Transverse colon (tissue), 4 donors: ENCODE measurements at regions not wholly inside any gene's neighbourhood (a gene's known extent, or its start where the extent isn't known, plus 50 kb on each side); places are given as distances from the start of the nearest gene placed in this dataset.

Experiments used
- EP300 ChIP-seq: sonication (generic); formaldehyde crosslinking; IDR thresholded peaks from one replicate; pipeline ENCODE4 v1.6.1; 2017; ENCODE audit warnings: antibody characterized with exemption, low read depth
- POLR2AphosphoS5 ChIP-seq, 3 donors: sonication (generic); formaldehyde crosslinking; IDR thresholded peaks; one replicate each; pipeline ENCODE4 v1.6.1; 2016; ENCODE audit warnings: antibody characterized with exemption in 3 of 3
- TF ChIP-seq, protein P1 (sequence below), 5 experiments: fragments of 200-600 bp in 3 of 5; fragments of 450-650 bp in 2 of 5; sonication (generic) in 3 of 5; IDR thresholded peaks; 1 replicate in 2 of 5; 2 replicates in 3 of 5; pipeline ENCODE4 v1.5.1; 2016 to 2017; ENCODE audit warnings: antibody characterized with exemption in 5 of 5, inconsistent platforms in 3 of 5, mild to moderate bottlenecking in 2 of 5, moderate library complexity in 1 of 5

DNA sequence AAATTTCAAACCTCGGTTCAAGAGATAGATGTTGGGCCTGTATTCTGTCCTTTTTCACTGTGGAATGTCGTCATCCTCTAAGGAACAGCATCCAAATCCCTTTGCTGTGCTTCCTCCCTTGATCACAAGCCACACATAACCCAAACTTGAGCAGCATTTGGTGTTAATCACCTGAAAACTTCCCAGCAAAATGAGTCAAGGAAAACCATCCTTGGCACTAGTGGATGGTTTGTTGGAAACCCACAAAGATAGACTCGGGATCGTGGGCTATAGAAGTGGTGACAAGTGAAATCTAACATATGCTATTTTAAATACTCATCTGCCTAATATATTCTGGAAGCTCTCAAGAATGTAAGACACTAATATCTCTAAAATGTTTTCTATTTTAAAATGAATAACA is 459.1 kb downstream of the SETD4 start:
- TF ChIP-seq, protein P1, sequence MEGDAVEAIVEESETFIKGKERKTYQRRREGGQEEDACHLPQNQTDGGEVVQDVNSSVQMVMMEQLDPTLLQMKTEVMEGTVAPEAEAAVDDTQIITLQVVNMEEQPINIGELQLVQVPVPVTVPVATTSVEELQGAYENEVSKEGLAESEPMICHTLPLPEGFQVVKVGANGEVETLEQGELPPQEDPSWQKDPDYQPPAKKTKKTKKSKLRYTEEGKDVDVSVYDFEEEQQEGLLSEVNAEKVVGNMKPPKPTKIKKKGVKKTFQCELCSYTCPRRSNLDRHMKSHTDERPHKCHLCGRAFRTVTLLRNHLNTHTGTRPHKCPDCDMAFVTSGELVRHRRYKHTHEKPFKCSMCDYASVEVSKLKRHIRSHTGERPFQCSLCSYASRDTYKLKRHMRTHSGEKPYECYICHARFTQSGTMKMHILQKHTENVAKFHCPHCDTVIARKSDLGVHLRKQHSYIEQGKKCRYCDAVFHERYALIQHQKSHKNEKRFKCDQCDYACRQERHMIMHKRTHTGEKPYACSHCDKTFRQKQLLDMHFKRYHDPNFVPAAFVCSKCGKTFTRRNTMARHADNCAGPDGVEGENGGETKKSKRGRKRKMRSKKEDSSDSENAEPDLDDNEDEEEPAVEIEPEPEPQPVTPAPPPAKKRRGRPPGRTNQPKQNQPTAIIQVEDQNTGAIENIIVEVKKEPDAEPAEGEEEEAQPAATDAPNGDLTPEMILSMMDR (IDR thresholded peaks at IDR 0.05), result no peak
- TF ChIP-seq POLR2AphosphoS5 (IDR thresholded peaks at IDR 0.05), result no peak
- no peak for TF ChIP-seq EP300
